Left hindlimb (tissue), 1 donor: ENCODE measurements at regions not wholly inside any gene's neighbourhood (a gene's known extent, or its start where the extent isn't known, plus 50 kb on each side); places are given as distances from the start of the nearest gene placed in this dataset.

Source experiments
- DNase-seq: peaks from one replicate; pipeline ENCODE4 v3.0.0-alpha.2; 2018

DNA sequence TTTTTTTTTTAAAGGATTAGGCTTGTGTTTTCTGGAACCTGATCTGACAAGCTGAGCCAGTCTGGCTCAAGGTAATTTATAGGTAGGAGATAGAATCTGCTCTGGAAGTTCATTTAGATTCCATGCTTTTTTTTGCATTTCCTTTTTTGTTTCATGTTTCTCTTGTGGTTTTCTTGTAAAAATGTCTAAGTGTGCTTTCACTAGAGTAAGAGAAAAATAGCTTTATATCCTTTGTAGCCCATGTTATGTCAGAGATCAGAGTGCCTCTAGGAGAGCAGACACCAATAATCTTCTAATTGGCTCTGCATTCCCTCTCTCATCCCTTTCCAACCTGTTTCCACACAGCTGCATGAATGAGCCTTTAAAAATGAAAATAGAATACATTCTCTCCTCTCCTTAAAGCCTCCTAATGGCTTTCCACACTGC is 389.8 kb upstream of the KCNMB2 start:
- no peak for DNase-seq

DNA sequence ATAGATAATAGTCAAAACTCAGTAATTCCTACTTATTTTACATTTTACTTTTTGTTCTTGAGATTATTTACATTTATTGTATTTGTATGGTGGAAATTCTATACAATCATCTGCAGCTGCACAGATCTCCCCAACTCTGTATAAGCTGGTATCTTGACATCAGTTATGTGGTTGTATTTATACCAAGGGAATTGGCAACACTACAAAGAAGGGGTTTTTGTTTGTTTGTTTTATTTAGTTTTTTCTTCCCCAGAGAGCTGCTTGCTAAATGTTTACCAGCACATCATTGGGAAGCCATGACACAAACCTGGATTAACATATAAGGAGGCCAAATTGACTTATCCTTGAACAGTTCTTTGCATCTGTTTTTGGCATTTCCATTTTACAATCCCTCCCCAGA is 389.2 kb upstream of the KCNMB2 start:
- DNase-seq: no peak

DNA sequence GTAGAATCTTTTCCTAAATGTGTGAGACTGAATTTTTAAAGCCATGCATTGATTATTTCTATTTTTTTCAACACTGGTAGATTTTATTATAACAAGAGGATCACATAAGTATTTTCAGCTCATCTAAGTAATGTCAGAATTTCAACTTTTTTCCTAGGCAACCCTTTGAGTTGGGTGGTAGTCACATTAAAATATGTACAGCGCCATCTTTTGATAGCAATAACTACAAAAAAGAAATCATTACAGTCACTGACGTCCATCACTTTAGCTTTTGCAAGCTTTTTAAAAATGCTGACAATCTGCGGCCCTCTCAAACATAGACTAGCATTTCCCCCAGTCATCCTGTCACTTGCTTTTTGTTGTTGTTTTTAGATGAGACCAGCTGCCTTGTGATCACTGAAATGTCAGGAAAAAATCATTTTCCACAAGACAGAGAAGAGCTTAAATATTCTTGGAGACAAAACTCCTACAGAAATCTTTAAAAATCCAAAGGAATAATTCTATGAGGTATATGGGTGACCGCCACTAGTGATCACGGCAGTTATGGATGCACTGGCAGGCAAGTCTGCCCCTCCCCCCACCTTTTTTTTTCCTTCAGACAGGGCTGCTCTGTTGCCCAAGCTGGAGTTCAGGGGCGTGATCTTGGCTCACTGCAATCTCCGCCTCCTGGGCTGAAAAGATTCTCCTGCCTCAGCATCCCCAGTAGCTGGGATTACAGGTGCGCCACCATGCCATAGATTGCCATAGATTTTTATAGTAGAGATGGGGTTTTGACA is 384.0 kb upstream of the KCNMB2 start:
- DNase-seq: no peak

- DNase-seq: no peak
These were observed 383.2 kb upstream of the KCNMB2 start for GRCh38 chr3:178152988-178153387.

GRCh38 chr3:178155521-178155920 is 380.7 kb upstream of the KCNMB2 start:
- no peak for DNase-seq

- no peak for DNase-seq
These were observed 379.9 kb upstream of the KCNMB2 start for GRCh38 chr3:178156301-178156700.

- DNase-seq: no peak
These were observed 376.5 kb upstream of the KCNMB2 start for GRCh38 chr3:178159691-178160220.

DNA sequence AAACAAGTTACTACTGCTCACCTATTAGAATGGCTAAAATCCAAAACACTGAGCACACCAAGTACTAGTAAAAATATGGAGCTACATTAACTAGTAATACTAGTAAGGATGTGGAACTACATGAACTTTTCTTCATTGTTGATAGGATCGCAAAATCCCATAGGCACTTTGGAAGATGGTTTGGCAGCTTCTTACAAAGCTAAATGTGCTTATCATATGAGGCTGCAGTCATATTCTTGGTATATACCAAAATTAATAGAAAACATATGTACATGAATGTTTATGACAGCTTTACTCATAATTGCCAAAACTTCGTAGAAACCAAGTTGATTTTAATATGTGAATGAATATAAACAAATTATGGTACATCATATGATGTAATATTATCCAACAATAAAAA is 366.8 kb upstream of the KCNMB2 start:
- DNase-seq: no peak

GRCh38 chr3:178170698-178171535 is 365.3 kb upstream of the KCNMB2 start:
- no peak for DNase-seq

DNA sequence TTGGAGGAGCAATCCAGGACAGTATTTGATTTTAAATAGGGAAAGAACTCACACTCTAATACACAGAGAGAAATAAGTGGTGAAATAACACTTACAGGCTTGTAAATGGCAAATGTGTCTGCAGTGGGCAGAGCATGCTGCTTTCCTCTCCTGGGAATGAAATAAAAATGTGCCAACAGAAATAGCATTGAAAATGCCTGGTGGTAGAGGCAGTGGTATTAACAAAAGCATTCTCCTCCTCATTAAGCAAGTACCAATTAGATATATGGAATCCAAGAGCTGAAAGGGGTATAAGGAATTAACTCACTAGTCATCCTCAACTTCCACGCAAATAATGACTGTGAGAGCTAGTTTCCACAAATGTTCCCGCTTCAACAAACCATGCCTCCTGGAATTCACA is 364.1 kb upstream of the KCNMB2 start:
- DNase-seq: no peak

GRCh38 chr3:178174201-178174915 is 361.9 kb upstream of the KCNMB2 start:
- DNase-seq: no peak

GRCh38 chr3:178181088-178181487 is 355.1 kb upstream of the KCNMB2 start:
- DNase-seq: no peak

- DNase-seq: no peak
These were observed 354.5 kb upstream of the KCNMB2 start for GRCh38 chr3:178181784-178182183.

GRCh38 chr3:178182337-178182779 is 353.9 kb upstream of the KCNMB2 start:
- DNase-seq: peak; percentile 37

DNA sequence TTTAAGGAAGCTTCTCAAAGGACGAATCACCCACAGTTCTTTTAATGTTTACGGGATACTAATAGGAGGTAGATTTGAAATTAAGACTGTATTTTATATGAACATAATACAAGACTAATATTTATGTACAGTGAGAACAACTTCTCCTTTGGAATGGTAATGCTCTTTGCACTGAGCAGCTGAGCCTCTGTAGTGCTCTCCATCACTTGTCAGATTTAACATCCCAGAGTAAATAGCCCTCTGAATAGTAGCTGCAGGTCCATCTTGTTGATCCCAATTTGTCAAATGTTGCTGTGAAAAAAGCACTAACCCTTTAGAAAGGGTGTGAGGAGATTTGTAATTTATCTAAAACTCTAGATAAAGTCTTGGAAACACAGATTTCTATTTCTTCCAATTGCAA is 351.4 kb upstream of the KCNMB2 start:
- DNase-seq: no peak

DNA sequence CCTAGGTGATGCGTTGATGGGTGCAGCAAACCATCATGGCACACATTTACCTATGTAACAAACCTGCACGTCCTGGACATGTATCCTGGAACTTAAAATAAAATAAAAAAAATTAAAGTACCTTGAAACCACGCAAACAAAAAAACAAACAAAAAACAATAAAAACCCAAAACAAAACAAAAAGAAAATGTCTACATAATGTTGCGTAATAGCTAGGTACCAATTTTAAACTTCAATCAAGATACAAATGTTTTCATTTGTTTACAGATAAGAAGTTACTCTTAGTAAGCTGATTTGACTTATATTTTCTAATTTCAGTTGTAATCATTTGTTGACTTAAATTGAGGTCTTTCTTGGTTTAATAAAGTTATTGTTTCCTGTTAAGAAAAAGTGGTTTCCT is 349.6 kb upstream of the KCNMB2 start:
- no peak for DNase-seq

- DNase-seq: no peak
These were observed 346.4 kb upstream of the KCNMB2 start for GRCh38 chr3:178189854-178190253.

DNA sequence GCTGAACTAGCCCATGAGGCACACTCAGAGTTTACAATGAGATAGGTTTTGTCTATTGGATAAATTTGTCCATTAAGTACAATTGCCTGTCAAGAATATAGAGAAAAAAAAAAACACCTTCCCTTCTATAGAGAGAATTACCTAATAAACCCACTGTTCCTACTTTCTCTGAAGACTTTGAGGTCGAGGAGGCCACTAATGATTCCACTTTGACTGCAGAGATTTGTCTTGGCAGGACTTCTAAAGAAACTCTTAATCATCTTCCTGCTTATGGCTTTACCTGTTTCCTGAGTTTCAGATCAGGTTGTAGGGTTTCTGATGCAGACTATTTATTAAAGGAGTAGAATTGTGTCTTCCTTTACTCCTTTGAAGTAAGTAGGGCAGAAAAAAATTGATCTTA is 342.4 kb upstream of the KCNMB2 start:
- DNase-seq: no peak

- no peak for DNase-seq
These were observed 341.7 kb upstream of the KCNMB2 start for GRCh38 chr3:178194539-178194938.

DNA sequence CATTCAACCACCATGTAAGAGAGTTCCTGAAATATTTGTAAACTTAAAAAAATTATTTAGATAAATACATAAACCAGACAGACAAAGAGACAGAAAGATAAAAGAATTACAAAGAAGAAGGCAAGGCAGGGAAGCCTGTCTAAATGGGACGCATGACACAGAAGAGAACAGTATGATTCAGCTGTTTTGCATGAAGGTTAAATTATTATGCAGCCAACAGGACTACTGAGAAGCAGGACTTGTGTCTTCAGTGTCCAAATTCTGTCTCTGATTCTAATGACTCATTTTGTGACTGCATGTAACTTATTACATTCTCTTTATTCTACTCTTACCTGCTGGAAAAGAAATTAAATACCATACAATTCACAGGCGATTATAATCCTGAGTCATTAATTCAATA is 340.4 kb upstream of the KCNMB2 start:
- no peak for DNase-seq

DNA sequence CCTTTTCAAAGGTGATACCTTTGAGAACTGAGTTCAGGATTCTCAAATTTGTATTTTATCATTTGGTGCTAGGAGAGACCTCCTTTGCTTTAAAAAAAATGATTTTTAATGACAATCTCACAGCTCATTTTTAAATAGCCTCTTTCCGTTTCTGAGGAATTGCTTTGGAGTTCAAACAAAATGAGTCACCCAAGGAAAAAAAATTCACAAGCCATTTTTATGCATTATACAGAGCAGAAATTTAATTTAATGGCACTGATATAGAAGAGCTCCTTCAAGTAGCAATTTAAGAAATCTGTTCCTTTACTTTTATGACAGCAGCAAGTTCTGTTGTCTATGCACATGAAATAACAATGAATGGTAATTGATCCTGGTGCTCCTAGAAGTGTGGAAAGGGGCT is 337.9 kb upstream of the KCNMB2 start:
- no peak for DNase-seq

- DNase-seq: no peak
These were observed 335.9 kb upstream of the KCNMB2 start for GRCh38 chr3:178200316-178200715.

DNA sequence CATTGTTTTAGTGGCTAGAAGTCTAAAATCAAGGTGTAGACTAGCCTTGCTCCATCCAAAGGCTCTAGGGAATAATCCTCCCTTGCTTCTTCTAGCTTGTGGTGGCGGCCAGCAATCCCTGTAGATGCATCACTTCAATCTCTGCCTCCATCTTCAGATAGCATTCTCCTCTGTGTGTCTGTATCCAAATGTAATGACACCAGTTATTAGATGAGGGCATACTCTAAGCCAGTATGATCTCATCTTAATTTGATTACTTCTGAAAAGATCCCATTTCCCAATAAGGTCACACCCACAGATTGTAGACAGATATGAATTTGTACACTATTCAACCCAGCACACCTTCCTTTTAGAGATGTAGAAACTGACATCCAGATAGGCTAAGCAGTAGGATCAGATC is 334.5 kb upstream of the KCNMB2 start:
- no peak for DNase-seq
